GM19023 (cell line): ENCODE measurements at regions not wholly inside any gene's neighbourhood (a gene's known extent, or its start where the extent isn't known, plus 50 kb on each side); places are given as distances from the start of the nearest gene placed in this dataset.
"Not testable (repeated sequence)": the region's sequence is repeated elsewhere in the genome, so short reads cannot be mapped to it uniquely, and the experiment has no call there.

Experiments
- ATAC-seq: cut with Tn5 transposase; IDR thresholded peaks from one replicate; pipeline ENCODE4 v1.9.1; 2021; ENCODE audit warnings: mild to moderate bottlenecking, moderate library complexity; ENCODE audit not compliant: unreplicated experiment

DNA sequence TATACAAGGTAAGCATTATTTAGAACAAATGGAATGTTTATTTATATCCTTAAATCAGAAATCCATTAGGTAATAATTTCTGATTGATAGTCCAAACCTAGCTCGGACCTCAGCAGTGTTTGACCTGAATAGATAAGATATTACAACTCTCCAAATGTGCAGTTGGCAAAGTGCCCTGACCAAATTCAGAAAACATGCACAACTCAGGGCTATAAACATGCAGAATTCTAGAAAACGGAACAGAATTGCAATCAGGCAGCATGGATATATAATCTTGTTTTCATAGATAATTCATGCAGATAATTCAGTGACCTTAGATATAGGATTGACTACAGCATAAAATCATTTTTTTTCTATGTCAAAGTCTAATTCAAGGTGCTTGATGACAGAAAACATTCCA, 626.6 kb upstream of the CITED2 start:
- no peak for ATAC-seq

DNA sequence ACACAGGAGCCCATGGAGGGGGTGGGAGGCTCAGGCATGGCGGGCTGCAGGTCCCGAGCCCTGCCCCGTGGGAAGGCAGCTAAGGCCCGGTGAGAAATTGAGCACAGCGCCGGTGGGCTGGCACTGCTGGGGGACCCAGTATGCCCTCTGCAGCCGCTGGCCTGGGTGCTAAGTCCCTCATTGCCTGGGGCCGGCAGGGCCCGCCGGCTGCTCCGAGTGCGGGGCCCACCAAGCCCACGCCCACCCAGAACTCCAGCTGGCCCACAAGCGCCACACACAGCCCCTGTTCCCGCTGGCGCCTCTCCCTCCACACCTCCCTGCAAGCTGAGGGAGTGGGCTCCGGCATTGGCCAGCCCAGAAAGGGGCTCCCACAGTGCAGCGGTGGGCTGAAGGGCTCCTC, 625.2 kb upstream of the CITED2 start:
- not testable (repeated sequence) for ATAC-seq

DNA sequence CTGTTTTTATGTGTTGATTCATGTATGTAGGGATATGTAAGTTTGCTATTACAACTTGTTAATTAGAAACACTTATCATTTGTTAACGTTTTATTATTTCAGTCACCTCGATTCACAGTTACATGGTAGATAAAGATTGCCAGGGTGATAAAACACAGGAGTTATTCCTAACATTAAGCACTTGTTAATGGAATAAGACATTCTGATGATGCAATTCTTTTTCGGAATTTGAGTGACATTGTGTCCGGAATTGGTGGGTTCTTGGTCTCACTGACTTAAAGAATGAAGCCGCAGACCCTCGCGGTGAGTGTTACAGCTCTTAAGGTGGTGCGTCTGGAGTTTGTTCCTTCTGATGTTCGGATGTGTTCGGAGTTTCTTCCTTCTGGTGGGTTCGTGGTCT, 624.0 kb upstream of the CITED2 start:
- not testable (repeated sequence) for ATAC-seq

DNA sequence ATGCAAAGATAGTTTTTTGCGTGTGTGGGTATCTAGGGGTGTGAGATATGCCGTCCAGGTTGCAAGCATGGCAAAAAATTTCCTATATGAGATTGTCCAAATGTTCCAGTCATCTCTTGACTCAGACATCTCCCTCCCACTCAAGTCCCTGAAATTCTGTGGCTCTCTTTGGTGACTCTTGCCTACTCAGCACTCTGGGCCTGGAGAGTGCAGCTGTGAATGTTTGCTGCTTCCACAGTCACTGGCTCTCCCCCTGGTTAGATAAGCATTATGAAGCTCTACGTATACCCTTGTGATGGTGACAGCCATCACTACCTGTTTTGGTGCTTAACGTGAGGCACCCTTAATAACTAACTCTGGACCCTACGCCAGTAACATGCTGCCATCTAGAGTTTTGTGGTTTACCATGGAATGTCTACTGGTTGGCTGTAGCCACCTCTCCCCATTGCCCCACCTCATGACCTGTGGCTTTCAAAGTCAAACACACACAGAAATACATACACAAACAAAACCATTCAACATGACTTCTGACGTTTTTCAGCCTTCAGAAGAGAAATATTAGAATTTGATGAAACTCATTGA, 621.9 kb upstream of the CITED2 start:
- peak; percentile 91 for ATAC-seq

DNA sequence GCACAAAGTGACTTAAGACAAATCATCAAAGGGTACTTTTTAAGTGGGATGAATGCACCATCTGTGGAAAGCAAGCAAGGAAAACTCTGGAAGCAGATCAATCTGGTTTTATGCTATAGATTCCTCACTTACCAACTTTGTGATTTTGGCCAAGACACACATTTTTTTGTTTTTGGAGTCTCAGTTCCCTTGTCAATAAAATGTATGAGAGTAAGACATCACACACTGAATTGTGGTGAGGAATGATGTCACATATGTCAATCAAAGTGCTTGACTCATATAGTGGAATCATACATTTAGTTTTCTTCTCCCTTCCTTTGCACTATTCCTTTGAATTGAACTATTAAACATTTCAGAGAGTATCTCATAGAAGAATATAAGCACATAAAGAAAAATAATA, 620.5 kb upstream of the CITED2 start:
- no peak for ATAC-seq

DNA sequence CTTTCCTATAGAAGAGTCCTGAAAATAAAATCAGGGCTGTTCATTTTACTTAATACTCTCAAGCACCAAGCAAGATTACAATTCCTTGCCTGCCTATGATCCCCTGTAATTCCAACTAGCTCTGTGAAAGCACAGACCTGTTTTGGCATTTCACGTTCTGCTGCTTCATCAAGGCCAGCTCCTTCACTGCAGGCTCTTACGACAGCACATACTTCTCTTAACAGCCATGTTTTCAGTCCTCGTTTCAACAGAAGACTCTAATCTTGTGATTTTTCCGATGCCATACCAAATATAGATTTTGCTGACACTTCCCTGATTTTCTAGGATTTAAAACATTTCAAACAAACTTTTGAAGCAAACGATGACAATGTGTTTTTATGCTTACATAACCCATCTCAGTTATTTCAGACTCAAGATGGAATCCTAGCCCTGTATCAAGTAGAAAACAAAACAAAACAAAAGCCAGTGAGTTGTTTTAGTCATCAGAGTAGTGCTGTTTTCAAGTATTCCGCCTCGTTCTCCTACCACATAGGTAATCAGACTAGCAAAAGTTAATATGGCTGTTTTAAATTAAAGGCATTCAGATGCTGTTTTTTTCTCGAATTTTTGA, 616.5 kb upstream of the CITED2 start:
- ATAC-seq, result no peak

DNA sequence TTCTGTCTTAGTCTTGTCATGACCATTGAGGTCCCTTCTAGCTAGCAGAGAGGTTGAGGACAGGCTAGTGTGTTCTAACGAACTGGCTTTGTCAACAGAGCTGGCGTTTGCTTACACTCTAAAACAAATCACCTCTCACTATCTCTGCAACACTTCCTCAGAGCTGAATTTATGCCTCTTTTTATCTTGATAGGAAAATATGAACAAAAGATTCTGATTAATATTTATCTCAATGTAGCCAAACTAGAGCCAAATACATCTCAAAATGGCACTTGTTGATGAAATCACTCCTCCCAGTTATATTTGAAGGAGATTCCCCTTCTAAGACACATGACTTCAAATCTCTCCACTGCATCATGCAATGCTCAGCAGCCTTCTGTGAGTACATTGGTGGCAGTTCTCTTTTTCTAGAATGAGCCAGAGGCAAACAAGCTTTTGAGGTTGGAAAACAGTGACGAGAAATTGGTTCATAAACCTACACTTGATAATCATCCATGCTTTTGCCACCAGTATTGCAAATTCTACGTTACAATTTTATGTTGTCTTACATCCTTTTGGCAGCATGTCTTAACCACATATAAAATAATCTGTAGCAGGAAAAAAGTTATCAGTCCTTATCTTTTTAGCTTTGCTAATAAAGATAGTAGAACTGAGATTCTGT, 615.7 kb upstream of the CITED2 start:
- no peak for ATAC-seq

DNA sequence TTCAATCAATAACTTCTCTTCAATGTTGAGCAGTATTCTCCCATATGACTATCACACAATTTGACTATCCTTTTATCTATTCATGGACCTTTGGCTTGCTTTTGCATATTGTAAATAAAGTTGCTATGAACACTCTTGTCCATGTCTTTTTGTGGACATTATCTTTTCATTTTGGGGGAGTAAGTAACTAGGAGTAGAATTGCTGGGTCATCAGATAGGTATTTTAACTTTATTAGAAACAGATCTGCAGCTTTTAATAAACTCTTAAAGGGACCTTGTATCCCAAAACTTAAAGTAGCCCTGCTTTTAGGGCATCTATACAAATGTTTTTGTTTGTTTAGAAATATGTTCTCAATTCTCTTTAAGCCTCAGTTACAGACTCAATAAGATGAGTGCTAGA, 614.2 kb upstream of the CITED2 start:
- no peak for ATAC-seq

DNA sequence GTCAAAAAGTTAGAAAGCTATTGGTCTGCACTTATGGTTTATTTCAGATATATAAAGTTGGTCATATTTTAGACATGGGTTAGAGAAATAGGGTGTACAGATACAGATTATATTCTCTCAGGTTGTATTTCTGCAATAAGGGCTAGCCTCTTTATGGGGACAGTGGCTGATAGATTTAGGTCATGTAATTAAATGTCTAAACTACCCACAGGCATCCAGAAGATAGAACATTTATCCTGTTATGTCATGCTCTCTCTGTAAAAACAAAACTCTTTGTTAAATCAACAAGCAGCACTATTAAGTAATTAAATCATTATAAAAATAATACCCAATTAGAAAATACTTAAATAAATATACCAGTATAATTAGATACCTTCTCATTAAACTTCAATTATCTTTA, 612.6 kb upstream of the CITED2 start:
- no peak for ATAC-seq

DNA sequence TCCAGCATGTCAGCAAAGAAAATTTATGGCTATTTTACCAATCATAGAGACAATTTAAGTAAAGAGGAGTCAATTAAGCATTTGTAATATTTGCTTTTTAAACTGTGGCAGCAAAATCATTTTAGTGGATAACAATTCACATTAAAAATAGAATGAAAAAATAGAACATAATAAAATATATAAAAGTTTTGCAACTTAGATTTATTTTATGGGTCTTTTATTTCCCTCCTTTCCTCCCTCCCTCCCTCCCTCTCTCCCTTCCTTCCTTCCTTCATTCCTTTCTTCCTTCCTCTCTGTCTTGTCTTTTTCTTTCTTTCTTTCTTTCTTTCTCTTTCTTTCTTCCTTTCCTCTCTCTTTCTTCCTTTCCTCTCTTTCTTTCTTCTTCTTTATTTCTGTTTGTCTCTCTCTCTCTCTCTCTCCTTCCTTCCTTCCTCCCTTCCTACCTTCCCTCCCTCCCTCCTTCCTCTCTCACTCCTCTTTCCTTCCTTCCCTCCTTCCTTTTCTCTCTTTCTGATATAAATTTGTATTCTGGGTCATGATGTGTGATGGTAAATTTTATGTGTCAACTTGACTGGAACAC, 610.9 kb upstream of the CITED2 start:
- no peak for ATAC-seq

DNA sequence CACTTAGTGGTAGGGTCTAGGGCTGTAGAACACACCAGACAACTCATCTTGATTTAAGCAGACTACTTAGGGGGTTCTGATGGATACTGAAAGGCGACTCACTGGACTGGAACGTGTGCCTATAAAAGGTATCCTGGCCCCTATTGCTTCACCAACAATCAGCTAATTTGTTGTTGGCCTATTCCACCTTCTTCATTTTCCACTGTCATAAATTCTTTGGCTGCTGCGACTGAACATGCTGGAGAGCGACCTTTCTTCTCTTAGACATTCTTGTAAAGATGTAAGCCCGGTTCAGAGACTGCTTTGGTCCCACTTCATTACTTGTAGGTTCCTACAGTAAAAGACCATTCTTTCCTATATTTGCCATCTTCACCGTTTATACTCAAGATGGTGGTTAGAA, 609.9 kb upstream of the CITED2 start:
- no peak for ATAC-seq

DNA sequence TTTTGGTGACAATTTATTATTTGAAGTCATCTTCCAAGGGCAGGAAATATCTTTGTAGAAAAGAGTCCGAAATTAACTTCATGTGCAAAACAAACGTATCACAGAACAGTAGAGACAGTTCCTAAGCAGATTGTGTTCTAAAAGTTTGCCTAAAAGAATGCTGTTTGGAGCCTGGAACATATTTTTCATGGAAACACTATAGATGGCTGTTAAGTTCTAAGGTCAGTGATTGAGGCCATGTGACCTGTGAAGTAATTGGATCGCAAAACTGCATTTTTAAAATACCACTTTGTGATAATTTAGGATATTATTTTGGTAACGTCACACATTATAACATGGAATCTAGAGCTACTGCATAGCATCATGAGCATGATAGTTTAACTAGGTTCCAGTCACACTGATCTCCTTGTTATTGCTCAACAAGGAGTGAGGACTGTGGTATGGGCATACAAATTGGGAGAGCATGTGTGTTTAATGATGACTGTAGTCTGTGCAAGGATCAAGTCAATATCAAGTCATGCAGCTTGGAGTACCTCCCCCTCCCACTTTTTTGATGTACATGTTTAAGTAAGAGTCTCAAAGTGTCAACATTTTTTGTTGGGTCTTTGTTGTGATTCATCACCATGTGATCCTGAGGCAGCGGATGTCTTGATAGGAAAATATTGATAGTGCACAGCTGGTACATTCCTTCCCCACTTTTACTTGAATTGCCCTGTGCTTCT, 609.3 kb upstream of the CITED2 start:
- ATAC-seq, result no peak

DNA sequence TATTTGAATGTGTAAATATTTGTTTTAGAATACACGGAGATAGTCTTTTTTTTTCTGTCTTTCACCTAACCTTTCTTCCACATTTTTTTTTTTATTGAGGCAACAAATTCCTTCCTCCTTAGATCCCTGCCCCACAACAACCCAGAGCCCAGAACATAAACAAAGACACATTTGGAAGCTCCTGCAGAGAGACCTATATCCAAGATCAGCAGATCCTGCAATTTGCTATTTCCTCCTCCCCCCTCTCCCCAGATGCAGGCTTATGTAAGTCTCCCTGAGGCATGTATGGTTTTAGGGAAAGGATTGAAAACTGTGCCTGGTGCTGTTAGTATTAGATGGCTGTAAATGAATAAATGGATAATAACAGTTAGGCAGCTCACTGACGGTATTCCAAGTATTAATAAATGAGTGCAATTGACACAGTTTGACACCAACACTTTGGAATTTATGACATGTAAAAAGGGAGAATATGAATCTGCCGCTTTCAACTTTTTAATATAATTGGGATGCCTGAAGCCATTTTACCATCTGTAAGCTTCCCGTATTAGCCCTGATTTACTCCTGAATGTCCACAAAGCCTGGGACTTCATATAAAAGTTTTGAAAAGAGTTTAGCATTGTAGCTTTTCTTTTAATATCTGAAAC, 608.3 kb upstream of the CITED2 start:
- ATAC-seq, result no peak

DNA sequence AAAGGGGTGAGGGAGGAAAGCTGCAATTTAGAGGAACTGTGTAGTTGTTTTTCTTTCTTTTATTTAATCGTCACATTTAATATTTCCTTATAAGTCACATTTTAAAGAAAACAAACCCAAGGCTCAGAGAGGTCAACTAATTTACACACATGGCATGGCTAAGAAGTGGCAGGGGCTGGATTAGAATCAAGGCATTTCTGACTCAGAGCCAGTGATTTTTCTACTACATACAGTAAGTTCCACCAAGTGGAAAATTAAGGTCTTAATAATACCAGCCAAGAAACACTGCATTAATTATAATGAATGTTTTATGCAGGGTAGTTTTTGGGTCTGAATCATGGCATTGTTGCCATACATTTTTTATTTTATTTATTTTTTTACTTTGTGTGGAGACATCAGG, 607.7 kb upstream of the CITED2 start:
- no peak for ATAC-seq

DNA sequence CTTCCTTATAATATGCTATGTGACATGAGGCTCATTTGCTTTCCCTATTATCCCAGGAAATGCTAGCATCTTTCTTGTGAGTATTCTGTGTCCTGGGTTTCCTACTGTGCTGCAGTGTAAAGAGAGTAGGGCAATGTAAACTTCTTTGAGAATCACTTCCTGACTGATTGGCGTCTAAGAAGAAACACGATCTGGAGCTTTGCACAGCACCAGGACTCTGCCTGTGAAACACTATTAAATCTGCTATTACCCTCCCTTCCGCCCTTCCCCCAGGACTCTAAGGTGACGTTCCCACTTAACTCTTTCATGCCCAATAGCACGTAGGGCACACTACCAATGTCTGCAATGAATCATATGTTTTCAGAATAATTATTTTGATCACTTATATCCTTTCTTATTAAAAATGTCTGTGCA, 607.3 kb upstream of the CITED2 start:
- no peak for ATAC-seq

DNA sequence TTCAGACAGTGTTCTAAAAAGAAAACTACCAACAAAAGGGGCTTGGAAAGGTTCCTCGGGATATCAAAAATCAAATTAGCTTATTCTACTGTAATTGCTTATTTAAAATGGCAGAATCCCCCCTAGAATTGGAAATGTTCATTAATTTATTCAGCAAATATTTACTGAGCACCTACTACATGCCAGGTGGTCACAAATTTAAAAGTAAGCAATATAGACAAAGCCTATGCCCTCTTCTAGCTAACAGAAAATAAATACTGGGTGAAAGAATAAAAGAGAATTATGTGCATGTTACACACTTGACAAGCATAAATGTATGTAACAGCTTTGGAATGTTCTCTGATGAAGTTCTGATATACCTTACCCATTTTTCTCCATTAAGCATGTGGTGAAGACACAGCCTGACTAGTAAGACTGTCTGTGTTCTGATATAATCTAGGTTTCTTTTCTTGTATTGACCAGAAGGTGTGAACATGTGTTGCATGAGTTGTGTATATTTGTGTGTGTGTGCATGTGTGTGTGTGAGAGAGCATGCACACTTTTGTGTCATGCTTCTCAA, 606.7 kb upstream of the CITED2 start:
- ATAC-seq, result no peak

DNA sequence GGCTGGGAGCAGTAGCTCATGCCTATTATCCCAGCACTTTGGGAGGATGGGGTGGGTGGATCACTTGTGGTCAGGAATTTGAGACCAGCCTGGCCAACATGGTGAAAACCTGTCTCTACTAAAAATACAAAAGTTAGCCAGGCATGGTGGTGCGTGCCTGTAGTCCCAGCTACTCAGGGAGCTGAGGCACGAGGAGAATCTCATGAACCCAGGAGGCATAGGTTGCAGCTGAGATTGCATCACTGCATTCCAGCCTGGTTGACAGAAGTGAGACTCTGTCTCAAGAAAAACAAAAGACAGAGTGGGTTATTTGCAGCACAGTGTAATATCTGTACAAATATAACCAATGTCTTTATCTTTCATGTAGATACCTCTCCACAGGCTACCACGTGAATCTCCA, 606.2 kb upstream of the CITED2 start:
- ATAC-seq, result not testable (repeated sequence)

DNA sequence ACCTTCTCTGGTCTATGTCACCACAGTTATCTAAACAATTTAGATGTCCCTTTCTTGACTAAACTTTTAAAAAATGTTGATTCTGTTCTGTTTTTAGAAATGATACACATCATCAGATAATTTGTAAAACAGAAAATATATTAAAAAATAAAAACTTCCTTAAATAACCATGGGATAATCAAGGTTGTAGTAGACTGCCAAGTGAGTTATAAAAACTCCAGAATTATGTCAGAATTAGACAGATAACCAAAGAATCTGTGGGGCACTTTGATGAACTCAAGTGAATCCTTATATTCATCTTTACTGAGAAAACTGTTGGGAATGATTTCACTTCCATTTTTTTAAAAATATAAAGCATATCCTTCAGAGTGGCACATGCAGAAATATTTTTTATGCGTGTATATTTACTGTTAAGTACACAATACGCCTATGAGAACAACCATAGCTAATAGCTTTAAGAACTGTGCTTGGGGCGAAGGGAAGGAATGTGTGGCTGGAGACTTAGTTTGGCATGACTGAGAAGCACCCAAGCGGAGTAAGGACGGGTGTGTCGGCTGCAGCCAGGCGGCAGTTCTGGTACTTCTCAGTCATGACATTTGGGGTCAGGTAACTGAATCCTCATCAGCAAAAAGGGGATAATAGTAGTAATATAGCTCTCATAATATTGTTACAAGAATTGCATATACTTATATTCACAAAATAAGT, 604.7 kb upstream of the CITED2 start:
- ATAC-seq, result no peak

DNA sequence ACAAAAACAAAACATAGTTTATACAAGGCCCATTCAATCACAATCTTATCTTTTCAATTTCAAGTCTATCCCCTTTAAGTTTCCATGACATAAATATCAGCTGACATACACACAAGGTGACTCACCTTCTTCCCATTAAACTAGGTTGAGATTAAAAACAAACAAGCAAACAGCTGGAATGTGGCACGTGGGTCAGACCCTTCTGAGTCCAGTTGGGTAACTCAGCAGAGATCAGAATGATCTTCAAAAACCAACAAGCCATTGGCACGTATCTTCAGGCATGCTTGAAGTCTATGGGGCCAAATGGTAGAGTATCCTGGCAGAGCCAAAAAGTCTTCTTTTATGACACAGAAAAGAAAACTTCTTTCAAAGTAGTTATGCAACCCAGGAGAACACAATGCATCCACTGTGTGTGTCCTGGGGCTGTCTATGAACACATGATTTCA, 603.5 kb upstream of the CITED2 start:
- no peak for ATAC-seq

DNA sequence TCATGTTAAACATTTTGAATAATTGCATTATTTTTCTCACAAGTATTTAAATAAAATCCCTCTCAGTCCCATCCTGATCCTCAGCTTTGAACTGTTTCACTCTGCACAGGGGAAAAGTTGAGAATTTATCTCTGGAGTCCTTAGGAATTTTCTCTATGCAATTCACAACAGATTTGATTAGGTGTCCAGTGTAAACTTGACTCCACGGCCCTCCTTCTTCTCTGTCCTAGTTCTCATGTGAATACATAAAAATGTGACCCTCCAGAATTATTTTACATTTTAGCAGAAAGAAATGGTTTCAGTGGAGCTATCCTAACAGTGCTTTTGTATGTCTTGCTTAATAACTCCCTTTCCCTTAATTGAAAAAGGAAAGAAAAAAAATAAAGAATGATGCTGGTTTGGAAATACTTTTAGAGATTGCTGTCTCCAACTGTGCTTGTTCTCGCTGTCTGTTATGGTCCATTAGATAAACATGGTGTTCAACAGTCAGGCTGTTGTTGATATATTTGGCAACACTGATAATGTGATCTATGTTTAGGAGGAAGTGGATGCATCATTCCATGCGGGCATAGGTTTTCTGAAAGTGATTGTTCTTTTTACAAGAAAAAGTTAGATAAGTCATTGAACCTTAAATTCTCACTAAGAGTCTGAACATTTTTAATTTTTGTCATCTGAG, 599.4 kb upstream of the CITED2 start:
- no peak for ATAC-seq
